WTC11 (cell line): ENCODE measurements at regions not wholly inside any gene's neighbourhood (a gene's known extent, or its start where the extent isn't known, plus 50 kb on each side); places are given as distances from the start of the nearest gene placed in this dataset.

Experiments
- ATAC-seq: fragments of 200-7000 bp; cut with Tn5 transposase; 2 replicates; pipeline ENCODE4 v1.10.0; 2021; ENCODE audit warnings: mild to moderate bottlenecking, moderate library complexity
- CTCF ChIA-PET: fragments of 300-600 bp; sonication (Branson Sonifier 250); formaldehyde crosslinking; loops from one replicate; lab custom pipeline; 2021; ENCODE audit warnings: antibody characterized with exemption; lab: Charles Lee
- POLR2A ChIA-PET: fragments of 350-600 bp; sonication (Branson Sonifier 250); formaldehyde crosslinking; loops from one replicate; lab custom pipeline; 2021; ENCODE audit warnings: antibody characterized with exemption; lab: Charles Lee
- DNase-seq: peaks from one replicate; pipeline ENCODE4 v3.0.0; 2021; ENCODE audit warnings: low spot score
- H3K27ac Mint-ChIP-seq: 2 replicates; pipeline ENCODE4 v1.8.0; 2021; ENCODE audit warnings: mixed read lengths
- H3K27me3 Mint-ChIP-seq: 2 replicates; pipeline ENCODE4 v1.8.0; 2021; ENCODE audit warnings: low read depth, mild to moderate bottlenecking, moderate library complexity, mixed read lengths
- H3K36me3 Mint-ChIP-seq: 2 replicates; pipeline ENCODE4 v1.8.0; 2021; ENCODE audit warnings: mixed read lengths
- H3K4me1 Mint-ChIP-seq: 2 replicates; pipeline ENCODE4 v1.8.0; 2022; ENCODE audit warnings: mixed read lengths
- H3K4me3 Mint-ChIP-seq: 2 replicates; pipeline ENCODE4 v1.8.0; 2021; ENCODE audit warnings: mild to moderate bottlenecking, moderate library complexity, mixed read lengths
- H3K9me3 Mint-ChIP-seq: 2 replicates; pipeline ENCODE4 v1.8.0; 2021; ENCODE audit warnings: mixed read lengths
- ATF1 ChIP-seq: sonication (generic); formaldehyde crosslinking; IDR thresholded peaks from 2 replicates; pipeline ENCODE4 v1.8.1; 2023; ENCODE audit warnings: mild to moderate bottlenecking, moderate library complexity, missing genetic modification reagents
- E2F1 ChIP-seq: sonication (generic); formaldehyde crosslinking; IDR thresholded peaks from 2 replicates; pipeline ENCODE4 v1.8.0; 2022; ENCODE audit warnings: mild to moderate bottlenecking, missing genetic modification reagents
- GABPB1 ChIP-seq: sonication (generic); formaldehyde crosslinking; IDR thresholded peaks from 2 replicates; pipeline ENCODE4 v1.8.1; 2023; ENCODE audit warnings: mild to moderate bottlenecking, missing genetic modification reagents
- KAT7 ChIP-seq: sonication (generic); formaldehyde crosslinking; IDR thresholded peaks from 2 replicates; pipeline ENCODE4 v1.8.1; 2023; ENCODE audit warnings: missing genetic modification reagents, mild to moderate bottlenecking, borderline replicate concordance
- MAX ChIP-seq: sonication (generic); formaldehyde crosslinking; IDR thresholded peaks from 2 replicates; pipeline ENCODE4 v1.8.0; 2022; ENCODE audit warnings: mild to moderate bottlenecking, missing genetic modification reagents
- NFATC4 ChIP-seq: fragments of 250-450 bp; sonication (Bioruptor Pico); IDR thresholded peaks from 2 replicates; pipeline ENCODE4 v1.9.0; 2021; ENCODE audit warnings: mild to moderate bottlenecking
- NFE2L1 ChIP-seq: sonication (generic); formaldehyde crosslinking; IDR thresholded peaks from 2 replicates; pipeline ENCODE4 v1.8.1; 2023; ENCODE audit warnings: missing genetic modification reagents
- NFYB ChIP-seq: sonication (generic); formaldehyde crosslinking; conservative IDR thresholded peaks from 2 replicates; pipeline ENCODE4 v1.8.0; 2022; ENCODE audit warnings: low read depth, missing genetic modification reagents
- PREB ChIP-seq: sonication (generic); formaldehyde crosslinking; IDR thresholded peaks from 2 replicates; pipeline ENCODE4 v1.8.1; 2022; ENCODE audit warnings: mild to moderate bottlenecking, missing genetic modification reagents, moderate library complexity, borderline replicate concordance
- SMAD3 ChIP-seq: sonication (generic); formaldehyde crosslinking; IDR thresholded peaks from 2 replicates; pipeline ENCODE4 v1.8.0; 2022; ENCODE audit warnings: missing genetic modification reagents, mild to moderate bottlenecking, borderline replicate concordance
- TCF7 ChIP-seq: sonication (generic); formaldehyde crosslinking; IDR thresholded peaks from 2 replicates; pipeline ENCODE4 v1.8.0; 2022; ENCODE audit warnings: mild to moderate bottlenecking, low read depth, missing genetic modification reagents, moderate library complexity
- TEAD4 ChIP-seq: sonication (generic); formaldehyde crosslinking; IDR thresholded peaks from 2 replicates; pipeline ENCODE4 v1.8.0; 2022; ENCODE audit warnings: mild to moderate bottlenecking, missing genetic modification reagents
- ZMAT4 ChIP-seq: fragments of 250-450 bp; sonication (Bioruptor Pico); IDR thresholded peaks from 2 replicates; pipeline ENCODE4 v1.9.0; 2021; ENCODE audit warnings: mild to moderate bottlenecking
- ZNF423 ChIP-seq: fragments of 250-450 bp; sonication (Bioruptor Pico); IDR thresholded peaks from 2 replicates; pipeline ENCODE4 v2.1.2; 2022; ENCODE audit warnings: mild to moderate bottlenecking, moderate library complexity
- ZNF425 ChIP-seq: fragments of 250-450 bp; sonication (Bioruptor Pico); conservative IDR thresholded peaks from 2 replicates; pipeline ENCODE4 v1.9.0; 2021; ENCODE audit warnings: mild to moderate bottlenecking

- CTCF ChIA-PET, result no interaction called here
- H3K36me3 Mint-ChIP-seq, result no peaks in the 10 kb centered on the region; the same call in 1 of the 2 replicates
Measured at GRCh38 chr12:105428793-105429395, 98.4 kb downstream of the C12orf75 start.

GRCh38 chr12:105429511-105429910 lies 99.0 kb downstream of the C12orf75 start:
- no peak overlapping the region for H3K4me3 Mint-ChIP-seq
- POLR2A ChIA-PET, result no interaction called here
- H3K4me1 Mint-ChIP-seq, result 0 out of 2 replicates have a peak, but pooled peaks cover 3% of the 10 kb centered on the region
- H3K36me3 Mint-ChIP-seq, result no peaks in the 10 kb centered on the region; the same call in 1 of the 2 replicates
- no peak for TF ChIP-seq ZMAT4 (CRISPR knock-in tag)
- no peak for TF ChIP-seq PREB
- TF ChIP-seq E2F1 (CRISPR knock-in tag), result no peak
- no peak for TF ChIP-seq NFE2L1 (CRISPR knock-in tag)
- no peak for TF ChIP-seq ZNF425
- TF ChIP-seq SMAD3 (CRISPR knock-in tag), result no peak
- TF ChIP-seq MAX (CRISPR knock-in tag), result no peak
- TF ChIP-seq GABPB1 (CRISPR knock-in tag), result no peak
- no peak for TF ChIP-seq KAT7 (CRISPR knock-in tag)
- TF ChIP-seq, all 79 proteins: peak for 0
- no peak for ATAC-seq
- DNase-seq, result no peak
- Mint-ChIP-seq H3K9me3 (peaks cover 5% of the 10 kb centered on the region), H3K27ac (no peak overlapping the region), H3K27me3 (no peaks in the 10 kb centered on the region)
- CTCF ChIA-PET, result no interaction called here

More at GRCh38 chr12:105428793-105429395, 98.4 kb downstream of the C12orf75 start:
- POLR2A ChIA-PET, result no interaction called here
- ATAC-seq, result no peak
- Mint-ChIP-seq H3K27me3 (no peaks in the 10 kb centered on the region), H3K27ac (no peak overlapping the region), H3K4me3 (no peak overlapping the region), H3K4me1 (0 out of 2 replicates have a peak, but pooled peaks cover 3% of the 10 kb centered on the region), H3K9me3 (peaks cover 11% of the 10 kb centered on the region)
- no peak for DNase-seq
- TF ChIP-seq TCF7, result no peak
- TF ChIP-seq TEAD4 (CRISPR knock-in tag), result no peak
- no peak for TF ChIP-seq NFYB (CRISPR knock-in tag)

- H3K27me3 Mint-ChIP-seq, result no peaks in the 10 kb centered on the region
- POLR2A ChIA-PET, result no interaction called here
- no peaks in the 10 kb centered on the region for H3K36me3 Mint-ChIP-seq
- ATAC-seq (no peak), DNase-seq (no peak)
- CTCF ChIA-PET, result interaction anchor here (0.6 to 1.5 kb wide), 2 partner anchors 11 to 101 kb away, joined by 4 read pairs; no protein-coding TSS in a partner anchor
- no peak overlapping the region for H3K4me3 Mint-ChIP-seq
- 0 out of 2 replicates have a peak, but pooled peaks cover 3% of the 10 kb centered on the region for H3K4me1 Mint-ChIP-seq
- H3K27ac Mint-ChIP-seq, result no peak overlapping the region
- H3K9me3 Mint-ChIP-seq, result no peaks in the 10 kb centered on the region
- no peak for TF ChIP-seq NFATC4 (CRISPR knock-in tag)
- no peak for TF ChIP-seq ZNF423 (CRISPR knock-in tag)
- no peak for TF ChIP-seq ATF1 (CRISPR knock-in tag)
Measured at GRCh38 chr12:105431537-105432100, 101.1 kb downstream of the C12orf75 start.
